ENCODE measurements at regions not wholly inside any gene's neighbourhood (a gene's known extent, or its start where the extent isn't known, plus 50 kb on each side); places are given as distances from the start of the nearest gene placed in this dataset.

DNA sequence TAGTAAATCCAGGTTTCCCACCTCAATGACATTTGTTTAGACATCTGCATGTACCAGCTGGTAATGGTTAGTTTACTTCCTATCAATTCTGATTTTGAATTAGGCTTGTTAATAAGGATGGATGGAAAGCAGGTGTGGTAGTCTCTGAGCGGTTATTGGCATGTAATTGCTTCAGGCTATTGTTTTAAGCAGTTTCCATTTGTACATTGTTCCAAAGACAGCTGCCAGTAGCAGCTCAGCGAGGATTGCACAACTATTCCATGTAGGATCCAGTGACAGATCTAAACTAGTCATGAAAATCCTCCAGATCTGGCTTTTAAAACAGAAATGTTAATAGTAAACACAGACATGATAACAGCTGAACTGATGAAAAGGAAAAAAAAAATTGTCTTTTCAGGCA, 436.0 kb upstream of the ADARB2 start:
- DNase-seq (ENCODE audit: low spot score) = no peak

DNA sequence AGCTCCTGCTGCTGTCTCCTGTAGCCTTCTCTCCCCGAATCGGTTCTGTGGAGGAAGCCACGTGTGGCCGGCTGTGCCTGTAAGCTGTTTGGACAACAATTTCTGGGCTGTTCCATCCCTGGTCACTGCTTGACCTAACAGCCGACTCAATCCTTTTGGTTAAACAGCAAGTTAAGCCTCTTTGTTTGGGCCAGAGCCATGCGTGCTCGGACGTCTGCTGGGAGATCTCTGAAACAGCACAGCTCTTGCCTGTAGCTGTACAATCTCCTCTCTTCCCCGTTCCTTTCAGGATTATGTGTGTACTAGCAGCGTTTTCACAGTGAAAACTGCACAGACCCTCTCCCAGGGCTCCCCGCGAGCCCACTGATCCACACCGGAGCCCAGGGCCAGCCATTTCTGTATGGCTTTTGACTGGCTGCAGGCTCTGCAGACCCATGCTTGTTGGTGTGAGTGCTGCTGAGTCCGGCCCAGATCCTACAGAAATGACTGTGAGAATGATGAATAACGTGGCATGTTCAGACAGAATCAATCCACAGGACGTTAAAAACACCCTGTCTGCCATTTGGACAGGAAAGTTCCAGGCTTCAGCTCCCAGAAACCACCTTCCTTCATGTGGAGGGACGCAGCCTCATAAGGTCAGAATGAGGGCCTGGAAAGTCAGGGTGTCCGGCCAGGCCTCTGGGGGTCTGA, 428.6 kb upstream of the ADARB2 start:
- no peak for DNase-seq (ENCODE audit: low spot score)

DNA sequence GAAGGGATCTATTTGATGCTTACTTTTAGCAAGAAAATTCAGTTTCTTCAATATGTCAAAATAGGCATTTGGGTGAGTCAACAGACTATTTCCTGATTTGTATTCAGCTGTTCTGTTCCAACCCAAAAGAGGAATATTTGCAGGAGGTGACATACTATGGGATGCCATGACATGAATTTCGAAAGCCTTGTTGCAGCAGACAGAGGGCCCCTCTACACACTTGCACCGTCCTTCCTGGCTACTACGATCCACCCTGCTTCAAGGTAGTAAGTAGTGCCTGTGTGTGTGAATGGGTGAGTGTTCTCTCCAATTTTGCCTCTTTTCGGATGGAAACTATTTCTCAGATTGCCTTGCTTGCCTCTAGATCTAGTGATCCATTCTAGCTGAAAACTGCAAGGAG, 413.0 kb upstream of the ADARB2 start:
- no peak for DNase-seq (ENCODE audit: low spot score)

DNA sequence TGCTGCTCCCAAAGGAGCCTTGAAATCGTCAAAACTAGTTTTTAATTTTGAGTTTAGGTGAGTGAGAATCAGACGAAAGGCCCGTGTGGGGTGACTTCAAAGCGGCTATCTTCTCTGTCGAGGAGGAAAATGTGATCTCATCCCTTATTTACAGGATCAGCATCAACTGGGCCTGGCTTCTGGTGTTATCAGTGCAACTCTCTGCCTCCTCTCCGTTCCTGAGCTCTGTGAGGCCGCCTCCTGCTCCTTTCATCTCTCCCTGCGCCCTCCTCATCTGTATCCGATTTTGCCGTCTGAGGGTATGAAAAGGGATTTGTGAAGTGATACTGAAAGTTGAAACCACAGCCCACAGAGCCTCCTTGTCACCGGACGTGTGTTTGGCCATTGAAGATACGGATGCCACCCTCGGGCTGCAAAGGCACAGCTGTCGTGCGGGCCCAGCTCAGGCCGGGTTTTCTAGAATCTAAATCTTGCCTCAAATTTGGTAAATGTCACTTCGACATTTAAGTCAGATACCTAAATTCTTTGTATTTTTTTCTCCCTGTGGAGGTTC, 408.7 kb upstream of the ADARB2 start:
- DNase-seq (ENCODE audit: low spot score) = no peak

DNA sequence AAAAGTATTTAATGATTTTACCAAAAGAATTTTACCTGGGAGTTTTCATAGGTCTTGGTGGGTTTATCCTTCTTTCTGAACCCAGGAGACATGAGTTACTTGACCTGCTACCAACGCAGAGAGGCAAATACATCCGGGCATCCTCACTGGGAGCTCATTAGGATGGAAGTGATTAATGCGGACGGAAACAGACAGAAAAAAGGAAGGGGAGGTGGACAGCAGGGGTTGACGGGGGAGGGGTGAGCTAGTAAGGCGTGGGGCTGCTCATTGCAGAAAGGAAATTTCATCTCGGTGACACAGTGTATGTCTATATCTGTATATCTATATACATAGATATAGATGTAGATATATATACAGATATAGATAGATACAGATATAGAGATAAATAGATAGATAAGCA, 408.2 kb upstream of the ADARB2 start:
- no peak for DNase-seq (ENCODE audit: low spot score)

DNA sequence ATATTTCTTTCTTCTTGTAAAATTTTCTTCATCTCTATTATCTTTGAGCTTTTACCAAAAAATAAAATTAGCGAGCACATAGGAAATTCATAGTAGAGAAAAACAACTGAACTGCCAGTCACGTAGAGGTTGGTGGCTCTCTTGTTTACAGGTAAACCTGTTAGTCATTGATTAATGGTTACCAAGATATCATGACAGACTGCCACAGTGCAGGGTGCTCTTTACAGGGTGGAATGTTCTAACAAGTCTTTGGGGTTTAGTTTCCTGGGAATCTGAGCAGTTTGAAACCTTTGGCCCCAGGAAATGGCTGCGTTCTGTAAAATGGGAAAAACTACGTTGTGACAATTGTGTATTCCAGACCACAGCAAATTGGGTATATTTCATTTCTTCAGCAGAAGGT, 407.3 kb upstream of the ADARB2 start:
- DNase-seq (ENCODE audit: low spot score) = no peak

DNA sequence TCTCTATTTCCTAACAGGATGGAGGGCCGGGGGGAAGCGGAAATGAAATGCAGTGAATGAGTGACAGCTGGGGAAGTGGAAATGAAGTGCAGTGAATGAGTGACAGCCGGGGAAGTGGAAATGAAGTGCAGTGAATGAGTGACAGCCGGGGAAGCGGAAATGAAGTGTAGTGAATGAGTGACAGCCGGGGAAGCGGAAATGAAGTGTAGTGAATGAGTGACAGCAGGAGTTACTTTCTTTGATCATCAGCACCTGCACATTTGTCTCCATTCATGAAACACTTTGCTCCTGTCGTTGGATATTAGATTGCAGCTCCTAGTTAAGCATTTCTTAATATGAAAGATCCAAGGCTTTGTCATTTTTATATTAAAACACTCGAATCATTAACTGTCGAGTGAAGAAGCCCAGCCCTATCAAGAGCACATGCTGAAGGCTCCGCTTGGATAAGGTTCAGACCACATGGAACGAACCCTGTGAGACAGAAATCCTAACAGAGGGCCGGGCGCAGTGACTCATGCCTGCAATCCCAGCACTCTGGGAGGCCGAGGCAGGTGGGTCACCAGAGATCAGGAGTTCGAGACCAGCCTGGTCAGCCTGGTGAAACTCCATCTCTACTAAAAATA, 406.0 kb upstream of the ADARB2 start:
- DNase-seq (ENCODE audit: low spot score) = no peak

DNA sequence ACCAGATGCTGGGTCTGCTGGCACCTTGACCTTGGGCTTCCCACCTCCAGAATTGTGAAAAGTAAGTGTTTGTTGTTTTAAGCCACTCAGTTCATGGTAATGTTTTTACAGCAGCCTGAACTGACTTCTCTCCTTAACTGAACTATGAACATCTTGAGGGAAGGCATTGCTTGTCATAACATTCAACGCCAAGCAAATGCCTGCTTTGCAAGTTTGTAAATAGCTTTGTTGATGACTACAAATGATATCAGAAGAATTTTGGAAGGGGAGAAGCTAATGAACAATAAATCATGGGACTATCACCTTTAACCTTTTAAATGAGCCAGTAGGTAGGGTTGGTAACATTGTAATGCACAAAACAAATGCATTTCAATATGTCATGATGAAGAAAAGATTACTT, 402.4 kb upstream of the ADARB2 start:
- DNase-seq (ENCODE audit: low spot score) = no peak

DNA sequence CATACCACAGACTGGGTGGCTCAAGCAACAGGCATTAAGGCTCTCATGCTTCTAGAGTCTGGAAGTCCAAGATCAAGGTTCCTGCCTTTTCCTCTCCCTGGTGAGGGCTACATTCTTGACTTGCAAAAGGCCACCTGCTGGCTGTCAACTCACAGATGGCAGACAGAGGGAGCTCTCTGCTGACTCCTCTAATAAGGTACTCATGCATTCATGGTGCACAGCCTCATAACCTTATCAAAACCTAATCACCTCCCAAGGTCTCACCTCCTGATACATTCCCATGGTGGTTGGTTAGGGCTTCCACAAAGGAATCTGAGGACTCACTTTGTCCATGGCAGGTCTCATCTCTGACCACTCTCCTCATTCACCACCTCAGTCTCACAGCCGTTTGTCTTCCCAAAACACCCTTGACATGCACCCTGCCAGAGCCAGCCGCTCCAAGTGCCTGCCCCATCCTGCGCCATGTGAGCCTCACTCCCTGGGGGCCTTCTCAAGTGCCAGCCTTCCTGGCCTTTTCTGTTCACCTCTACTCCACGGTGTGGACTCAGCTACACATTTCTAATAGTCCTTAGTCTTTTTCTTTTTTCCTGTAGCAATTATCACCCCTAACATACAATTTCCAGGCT, 400.3 kb upstream of the ADARB2 start:
- DNase-seq (ENCODE audit: low spot score) = peak; percentile 7

DNA sequence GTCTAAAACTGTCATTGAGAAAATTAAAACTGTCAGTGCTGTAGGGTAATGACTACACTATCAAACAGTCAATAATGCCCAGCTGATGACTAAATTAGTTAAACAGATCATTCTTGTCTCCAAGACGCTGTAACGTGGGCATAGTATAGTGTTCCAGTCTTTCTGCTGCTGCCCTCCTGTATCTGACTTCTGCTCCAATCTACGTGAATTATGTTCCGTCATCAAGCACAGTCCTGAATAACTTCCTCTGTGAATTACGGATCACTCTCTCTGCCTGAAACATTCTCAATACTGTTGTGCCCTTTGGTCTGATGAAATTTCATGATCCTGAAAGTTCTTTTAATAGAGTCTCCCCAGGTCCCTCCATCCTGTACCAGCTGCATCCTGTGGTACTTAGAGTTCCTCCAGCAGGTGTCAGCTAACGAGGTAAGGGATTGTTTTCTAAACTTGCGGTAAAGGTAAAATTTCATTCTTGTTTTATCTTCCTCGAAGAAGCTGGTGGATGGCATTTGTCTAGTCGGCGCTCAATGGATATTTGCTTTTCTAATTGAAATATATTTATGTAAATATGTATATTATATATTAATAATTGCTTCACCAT, 393.5 kb upstream of the ADARB2 start:
- no peak for DNase-seq (ENCODE audit: low spot score)

DNA sequence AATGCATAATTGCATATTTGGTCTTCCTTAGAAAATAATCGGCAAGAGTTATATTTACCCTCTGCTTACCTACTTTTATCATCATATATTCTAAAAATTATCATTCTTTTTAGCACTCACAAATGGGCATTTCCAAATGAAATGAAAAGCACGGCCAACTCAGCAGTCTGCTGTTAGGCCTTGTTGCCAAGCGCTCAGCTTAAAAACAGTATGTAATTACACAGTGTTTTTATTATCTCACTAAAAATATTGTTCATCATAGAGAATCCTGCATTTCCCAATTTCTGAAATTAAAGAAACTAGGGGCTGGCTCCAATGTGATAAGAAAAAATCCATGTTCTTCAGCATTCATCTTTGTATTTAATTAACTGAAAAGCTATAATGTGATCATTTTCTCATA, 391.7 kb upstream of the ADARB2 start:
- no peak for DNase-seq (ENCODE audit: low spot score)

DNA sequence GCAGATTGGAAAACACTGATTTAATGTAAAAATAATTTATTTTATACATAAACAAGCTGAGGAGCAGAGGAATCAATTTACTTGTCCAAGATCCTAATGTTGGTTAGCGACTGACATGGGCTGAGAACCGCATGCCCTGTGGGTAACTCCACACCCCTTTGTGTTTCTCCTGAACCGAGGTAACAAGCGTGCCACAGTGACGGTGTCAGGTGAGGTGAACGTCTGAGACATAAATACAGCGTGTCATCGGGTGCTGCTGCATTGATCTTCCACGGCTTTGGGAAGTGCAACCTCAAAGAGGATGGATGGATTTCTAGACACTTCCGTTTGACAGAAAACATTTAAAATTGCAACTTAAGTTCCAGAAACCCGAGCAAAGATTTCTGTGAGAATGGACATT, 386.8 kb upstream of the ADARB2 start:
- DNase-seq (ENCODE audit: low spot score) = no peak

DNA sequence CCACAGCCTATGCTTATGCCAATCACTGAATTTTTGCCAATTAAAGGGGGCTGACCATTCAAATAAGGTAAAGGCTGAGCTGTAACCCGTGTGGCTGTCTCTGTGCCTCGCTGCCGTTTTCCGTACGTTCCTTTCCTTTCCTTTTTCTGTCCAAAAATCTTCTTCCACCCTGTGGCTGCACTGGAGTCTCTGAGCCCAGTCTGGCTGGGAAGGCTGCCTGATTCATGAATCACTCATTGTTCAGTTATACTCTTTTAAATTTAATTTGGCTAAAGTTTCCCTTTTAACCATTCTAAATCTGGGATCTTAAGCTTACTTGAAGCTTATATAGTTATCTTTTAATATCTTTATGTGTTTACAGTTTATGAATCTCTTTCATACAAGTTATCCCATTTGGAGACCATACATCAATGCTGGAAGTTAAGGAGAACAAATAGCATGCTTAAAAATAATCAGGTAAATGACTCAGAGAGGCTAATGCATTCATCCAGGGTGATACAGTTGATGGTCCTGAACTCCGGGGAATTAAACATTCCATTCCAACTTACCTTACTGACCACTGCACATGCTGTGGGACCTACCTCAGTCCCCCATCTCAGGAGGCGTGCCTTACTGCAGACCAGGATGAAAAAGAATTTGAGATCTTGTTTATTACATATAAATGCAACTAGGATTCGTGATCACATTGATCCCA, 385.3 kb upstream of the ADARB2 start:
- DNase-seq (ENCODE audit: low spot score) = peak; percentile 21

DNA sequence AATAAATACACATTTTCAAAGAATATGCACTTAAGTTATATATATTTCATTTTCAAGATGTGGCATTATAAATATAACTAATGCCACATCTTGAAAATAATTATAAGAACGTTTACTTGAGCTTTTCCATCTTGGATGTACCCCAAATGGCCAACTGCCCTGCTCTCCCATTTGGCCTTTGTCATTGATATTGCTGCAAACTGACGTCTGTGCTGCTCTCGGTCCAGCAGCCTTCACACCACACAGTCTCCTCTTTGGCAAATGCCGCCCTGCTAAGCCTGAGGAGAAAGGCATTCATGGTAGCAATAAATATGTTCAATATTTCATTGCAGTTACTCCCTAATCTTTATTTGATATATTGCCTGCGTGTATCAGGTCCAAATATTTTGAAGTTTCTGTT, 384.6 kb upstream of the ADARB2 start:
- peak; percentile 35 for DNase-seq (ENCODE audit: low spot score)

DNA sequence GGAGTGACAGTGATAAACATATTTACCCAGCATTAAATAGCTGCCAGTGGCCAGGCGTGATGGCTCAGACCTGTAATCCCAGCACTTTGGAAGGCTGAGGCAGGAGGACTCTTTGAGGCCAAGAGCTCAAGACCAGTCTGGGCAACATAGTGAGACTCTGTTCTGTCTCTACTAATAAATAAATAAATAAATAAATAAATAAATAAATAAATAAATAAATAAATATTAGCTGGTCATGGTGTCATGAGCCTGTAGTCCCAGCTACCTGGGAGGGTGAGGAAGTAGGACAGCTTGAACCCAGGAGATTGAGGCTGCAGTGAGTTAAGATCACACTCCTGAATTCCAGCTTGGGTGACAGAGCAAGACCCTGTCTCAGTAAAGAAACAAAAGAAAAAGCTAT, 384.0 kb upstream of the ADARB2 start:
- no peak for DNase-seq (ENCODE audit: low spot score)

DNA sequence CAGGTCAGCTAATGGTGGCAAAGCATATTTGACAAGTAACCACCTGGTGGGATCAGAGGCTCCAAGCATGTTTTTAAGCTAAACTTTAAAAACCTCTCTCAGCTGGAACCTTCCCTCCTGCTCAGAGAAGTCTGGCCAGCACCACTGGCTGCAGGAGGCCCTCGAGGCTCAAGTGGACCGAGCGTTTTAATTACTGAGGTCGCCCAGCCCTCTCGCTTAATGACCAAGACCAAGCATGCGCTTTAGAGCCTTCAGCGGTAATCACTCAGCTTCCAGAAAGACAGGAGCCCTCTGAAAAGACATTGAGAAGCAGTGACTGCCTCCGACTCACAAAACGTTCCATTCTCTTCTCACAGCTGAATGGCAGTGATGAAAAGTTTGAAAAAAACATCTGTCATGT, 383.4 kb upstream of the ADARB2 start:
- DNase-seq (ENCODE audit: low spot score) = no peak

DNA sequence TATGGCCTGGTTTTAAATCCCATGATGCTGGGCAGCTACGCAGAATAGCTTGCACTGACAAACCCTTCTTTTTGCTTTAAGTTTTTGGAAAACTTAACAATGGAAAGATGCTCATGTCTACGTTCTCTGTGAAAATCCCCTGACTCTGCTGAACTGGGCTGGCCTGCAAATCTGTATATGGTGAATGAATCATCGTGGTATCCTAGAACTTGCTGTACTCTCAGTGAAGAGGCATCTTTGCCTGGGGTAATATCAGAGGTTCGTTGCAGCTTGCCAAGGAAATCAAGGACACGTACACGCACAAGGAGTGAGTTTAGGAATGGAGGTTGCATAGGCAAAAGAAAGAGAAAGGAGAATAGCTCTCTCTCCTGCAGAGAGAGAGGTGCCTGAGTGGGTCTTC, 382.0 kb upstream of the ADARB2 start:
- DNase-seq (ENCODE audit: low spot score) = no peak

DNA sequence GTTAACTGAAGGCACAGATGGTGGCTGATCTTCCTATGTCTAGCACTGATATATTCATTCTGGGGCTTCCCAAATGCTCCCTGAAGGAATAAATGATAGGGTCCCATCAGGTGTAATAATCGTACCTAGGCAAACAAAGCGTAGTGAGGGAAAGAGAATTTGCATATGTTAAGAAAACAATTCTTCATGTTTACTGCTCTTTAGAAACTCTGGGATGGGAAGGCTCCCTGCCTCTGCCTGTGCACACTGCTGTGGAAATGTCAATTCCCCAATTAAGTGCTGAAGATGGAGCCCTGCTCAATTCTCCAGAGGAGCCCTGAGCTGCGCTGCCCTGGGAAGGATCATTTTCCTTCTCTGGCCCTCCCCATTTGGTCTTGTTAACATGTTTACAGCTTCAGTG, 380.9 kb upstream of the ADARB2 start:
- no peak for DNase-seq (ENCODE audit: low spot score)

DNA sequence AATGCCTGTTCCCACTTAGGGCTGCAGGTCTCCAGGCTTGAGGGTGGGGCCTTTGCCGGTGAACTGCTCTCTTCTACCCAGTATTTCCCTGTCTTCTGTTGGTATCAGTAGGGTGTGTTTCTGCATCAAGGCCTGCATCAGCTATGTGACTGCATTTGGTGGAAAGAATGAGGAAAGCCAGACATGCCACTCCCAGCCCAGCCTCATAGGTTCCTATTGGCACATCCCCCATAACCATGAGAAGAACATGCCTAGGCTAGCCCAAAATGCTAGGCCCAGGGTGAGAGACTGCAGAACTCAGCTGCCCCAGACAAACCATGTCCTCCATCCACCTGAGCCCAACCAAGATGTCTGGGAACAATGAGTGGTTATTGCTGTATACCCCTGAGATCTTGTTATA, 380.3 kb upstream of the ADARB2 start:
- no peak for DNase-seq (ENCODE audit: low spot score)

DNA sequence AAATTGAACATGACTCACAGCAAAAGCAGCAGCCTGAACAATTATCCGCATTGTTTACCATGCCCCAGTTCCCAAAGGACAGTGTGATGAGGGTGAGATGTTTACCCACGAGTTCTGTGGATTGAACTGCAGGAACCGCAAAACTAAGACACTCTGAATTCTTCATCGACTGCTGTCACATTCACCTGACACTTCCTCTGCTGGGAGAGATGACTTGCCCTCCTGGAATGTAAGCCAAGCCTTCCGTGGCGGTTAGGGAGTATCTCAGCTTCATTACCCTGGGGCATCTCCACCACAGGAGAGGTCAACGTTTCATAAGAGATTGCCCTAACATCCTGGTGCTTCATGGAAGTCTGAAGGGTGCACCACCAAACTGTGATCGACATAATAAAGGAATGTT, 374.6 kb upstream of the ADARB2 start:
- no peak for DNase-seq (ENCODE audit: low spot score)

DNA sequence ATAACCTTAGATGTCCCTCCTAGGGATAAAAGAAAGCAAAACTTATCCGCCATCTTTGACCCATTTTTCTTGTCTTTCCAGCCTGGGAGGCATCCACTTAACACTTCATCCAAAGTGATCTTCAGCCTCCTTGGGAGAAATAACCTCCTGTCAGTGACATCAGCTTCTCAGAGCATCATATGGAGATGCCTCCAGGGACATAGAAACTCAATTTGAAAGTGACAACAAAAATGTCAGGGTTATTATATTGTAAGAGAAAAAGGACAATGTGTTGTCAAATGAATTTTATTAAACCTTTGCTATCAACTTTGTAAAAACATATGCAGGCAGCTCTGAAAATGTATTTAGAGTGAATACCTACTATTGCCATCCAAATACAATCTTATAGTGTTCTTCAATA, 371.2 kb upstream of the ADARB2 start:
- no peak for DNase-seq (ENCODE audit: low spot score)

DNA sequence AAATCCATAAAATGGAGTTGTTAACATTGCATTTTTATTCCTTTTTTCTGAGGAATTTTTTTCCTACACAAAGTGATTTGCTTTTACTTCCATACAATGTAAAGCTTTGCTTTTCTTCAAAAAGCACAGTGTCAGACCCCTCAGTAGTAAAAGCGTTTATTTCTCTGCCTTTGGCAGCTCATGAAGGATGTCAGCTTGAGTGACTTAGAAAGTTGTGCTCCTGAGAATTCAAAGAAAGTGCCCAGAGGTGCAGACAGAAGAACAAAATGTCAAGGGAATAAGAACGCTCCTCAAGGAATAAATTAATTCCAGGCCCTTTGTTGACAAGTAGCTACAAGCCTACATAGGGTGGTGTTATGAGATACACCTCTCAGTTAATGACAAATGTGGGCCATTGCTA, 369.3 kb upstream of the ADARB2 start:
- DNase-seq (ENCODE audit: low spot score) = no peak

DNA sequence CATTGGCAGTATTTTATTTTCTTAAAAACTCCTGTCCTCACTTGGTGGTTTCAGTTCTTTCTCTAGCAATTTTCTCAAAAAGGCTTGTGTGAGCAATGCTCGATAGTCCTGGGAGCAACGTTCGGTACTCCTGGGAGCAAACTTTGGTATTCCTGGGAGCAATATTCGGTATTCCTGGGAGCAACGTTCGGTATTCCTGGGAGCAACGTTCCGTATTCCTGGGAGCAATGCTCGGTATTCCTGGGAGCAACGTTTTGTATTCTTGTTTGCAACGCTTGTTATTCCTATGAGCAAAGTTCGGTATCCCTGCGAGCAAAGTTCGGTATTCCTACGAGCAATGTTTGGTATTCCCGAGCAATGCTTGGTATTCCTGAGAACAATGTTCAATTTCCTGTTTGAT, 362.0 kb upstream of the ADARB2 start:
- no peak for DNase-seq (ENCODE audit: low spot score)

Measured in globus pallidus (tissue), 1 donor.